ENCODE measurements at regions not wholly inside any gene's neighbourhood (a gene's known extent, or its start where the extent isn't known, plus 50 kb on each side); places are given as distances from the start of the nearest gene placed in this dataset.

- POLR2A ChIA-PET = no interaction called here
- H3K36me3 ChIP-seq (ENCODE audit: control insufficient read depth, insufficient read depth, low read length) = no peaks in the 10 kb centered on the region
- no peak for DNase-seq (ENCODE audit: low read depth)
- TF ChIP-seq CTCF (IDR thresholded peaks at IDR 0.05; ENCODE audit: insufficient read depth, low read depth, low read length) = no peak
- no peak overlapping the region for H3K4me3 ChIP-seq (ENCODE audit: low read depth, low read length)
- CTCF ChIA-PET = no interaction called here
- H3K27me3 ChIP-seq (ENCODE audit: control insufficient read depth, insufficient read depth, low read length) = no peaks in the 10 kb centered on the region
Observed at GRCh38 chr11:27898166-27898565, 197.9 kb upstream of the BDNF start.

- no peak for TF ChIP-seq CTCF (IDR thresholded peaks at IDR 0.05; ENCODE audit: insufficient read depth, low read depth, low read length)
- no peak for DNase-seq (ENCODE audit: low read depth)
- Histone ChIP-seq H3K27me3 (ENCODE audit: control insufficient read depth, insufficient read depth, low read length) (no peaks in the 10 kb centered on the region), H3K4me3 (ENCODE audit: low read depth, low read length) (no peak overlapping the region), H3K36me3 (ENCODE audit: control insufficient read depth, insufficient read depth, low read length) (no peaks in the 10 kb centered on the region)
- ChIA-PET CTCF (no interaction called here), POLR2A (no interaction called here)
Observed at GRCh38 chr11:27896096-27896495, 195.8 kb upstream of the BDNF start.

GRCh38 chr11:27894552-27894951 is 194.3 kb upstream of the BDNF start:
- no peak for DNase-seq (ENCODE audit: low read depth)
- no peaks in the 10 kb centered on the region for H3K36me3 ChIP-seq (ENCODE audit: control insufficient read depth, insufficient read depth, low read length)
- no peak for TF ChIP-seq CTCF (IDR thresholded peaks at IDR 0.05; ENCODE audit: insufficient read depth, low read depth, low read length)
- ChIA-PET POLR2A (no interaction called here), CTCF (no interaction called here)
- H3K27me3 ChIP-seq (ENCODE audit: control insufficient read depth, insufficient read depth, low read length) = no peaks in the 10 kb centered on the region
- H3K4me3 ChIP-seq (ENCODE audit: low read depth, low read length) = no peak overlapping the region

GRCh38 chr11:27886857-27887256 is 186.6 kb upstream of the BDNF start:
- no peaks in the 10 kb centered on the region for H3K36me3 ChIP-seq (ENCODE audit: control insufficient read depth, insufficient read depth, low read length)
- no peak for DNase-seq (ENCODE audit: low read depth)
- no peaks in the 10 kb centered on the region for H3K27me3 ChIP-seq (ENCODE audit: control insufficient read depth, insufficient read depth, low read length)
- ChIA-PET POLR2A (no interaction called here), CTCF (interaction anchor here (1.2 kb wide), 1 partner anchor 181 kb away, joined by 3 read pairs; no protein-coding TSS in a partner anchor)
- H3K4me3 ChIP-seq (ENCODE audit: low read depth, low read length) = no peak overlapping the region
- TF ChIP-seq CTCF (IDR thresholded peaks at IDR 0.05; ENCODE audit: insufficient read depth, low read depth, low read length) = no peak

GRCh38 chr11:27882066-27882697 is 181.9 kb upstream of the BDNF start:
- H3K36me3 ChIP-seq (ENCODE audit: control insufficient read depth, insufficient read depth, low read length) = no peaks in the 10 kb centered on the region
- H3K27me3 ChIP-seq (ENCODE audit: control insufficient read depth, insufficient read depth, low read length) = no peaks in the 10 kb centered on the region
- POLR2A ChIA-PET = no interaction called here
- CTCF ChIA-PET = interaction anchor here (0.7 to 1.0 kb wide), 2 partner anchors 21 to 25 kb away, joined by 4 read pairs; no protein-coding TSS in a partner anchor
- no peak overlapping the region for H3K4me3 ChIP-seq (ENCODE audit: low read depth, low read length)
- TF ChIP-seq CTCF (IDR thresholded peaks at IDR 0.05; ENCODE audit: insufficient read depth, low read depth, low read length) = no peak
- peak; percentile 50 for DNase-seq (ENCODE audit: low read depth)

Measured in BJ (cell line).